OCI-LY7 (cell line): ENCODE measurements at regions not wholly inside any gene's neighbourhood (a gene's known extent, or its start where the extent isn't known, plus 50 kb on each side); places are given as distances from the start of the nearest gene placed in this dataset.

Experiments
- CTCF ChIP-seq: fragments of 200-600 bp; sonication (generic); conservative IDR thresholded peaks from 2 replicates; pipeline ENCODE4 v1.5.1; 2014; ENCODE audit warnings: mild to moderate bottlenecking, antibody characterized with exemption, low read length, moderate library complexity, mixed read lengths
- EZH2phosphoT487 ChIP-seq: fragments of 200-600 bp; sonication (generic); IDR thresholded peaks from 2 replicates; pipeline ENCODE4 v1.6.1; 2018; ENCODE audit warnings: low read depth, borderline replicate concordance, mild to moderate bottlenecking, mixed run types, antibody characterized with exemption, low read length, moderate library complexity, mixed read lengths

GRCh38 chr13:58302349-58302748 is 670.8 kb downstream of the PCDH17 start:
- no peak for TF ChIP-seq CTCF
- no peak for TF ChIP-seq EZH2phosphoT487
